ENCODE measurements at regions not wholly inside any gene's neighbourhood (a gene's known extent, or its start where the extent isn't known, plus 50 kb on each side); places are given as distances from the start of the nearest gene placed in this dataset.

- TF ChIP-seq EZH2 (IDR thresholded peaks at IDR 0.05; ENCODE audit: insufficient read depth, poor library complexity, severe bottlenecking) (no peak), EZH2phosphoT487 (IDR thresholded peaks at IDR 0.05; ENCODE audit: insufficient read depth, low read depth) (no peak)
Measured at GRCh38 chr5:2861605-2862004, 110.1 kb upstream of the IRX2 start.

Data from GM23248 (cell line).